HG02840 (cell line): ENCODE measurements at regions not wholly inside any gene's neighbourhood (a gene's known extent, or its start where the extent isn't known, plus 50 kb on each side); places are given as distances from the start of the nearest gene placed in this dataset.
"Not testable (repeated sequence)": the region's sequence is repeated elsewhere in the genome, so short reads cannot be mapped to it uniquely, and the experiment has no call there.

Source experiments
- ATAC-seq: cut with Tn5 transposase; IDR thresholded peaks from one replicate; pipeline ENCODE4 v1.9.1; 2021; ENCODE audit warnings: mild to moderate bottlenecking, moderate library complexity, moderate number of reproducible peaks; ENCODE audit not compliant: unreplicated experiment, low FRiP score

GRCh38 chr5:108696951-108697715 lies 50.6 kb upstream of the FER start:
- no peak for ATAC-seq

- no peak for ATAC-seq
Observed at GRCh38 chr5:108696407-108696806, 51.3 kb upstream of the FER start.

- no peak for ATAC-seq
Observed at GRCh38 chr5:108688485-108688884, 59.2 kb upstream of the FER start.

- ATAC-seq, result no peak
Observed at GRCh38 chr5:108687595-108688200, 60.0 kb upstream of the FER start.

DNA sequence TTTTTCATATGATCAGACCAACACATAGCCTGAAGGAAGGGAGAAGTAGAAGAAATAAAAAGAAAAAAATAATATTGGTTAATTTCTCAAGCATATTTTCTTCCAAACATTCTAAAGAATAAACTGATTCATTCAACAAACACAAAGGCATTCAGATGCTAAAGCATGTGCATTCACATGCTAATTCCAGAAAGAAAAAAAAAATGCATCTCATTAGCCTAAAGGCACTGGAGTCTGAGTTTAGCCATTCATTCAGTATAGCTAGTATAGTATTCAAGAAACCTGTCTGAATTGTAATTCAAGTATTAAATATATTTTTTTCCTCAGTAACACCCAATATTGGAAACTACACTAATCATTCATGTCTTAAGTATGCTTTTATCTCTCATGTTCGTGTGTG lies 61.0 kb upstream of the FER start:
- no peak for ATAC-seq

- not testable (repeated sequence) for ATAC-seq
Observed at GRCh38 chr5:108685448-108686216, 62.1 kb upstream of the FER start.

- peak; percentile 84 for ATAC-seq
Observed at GRCh38 chr5:108681079-108681921, 66.4 kb upstream of the FER start.

DNA sequence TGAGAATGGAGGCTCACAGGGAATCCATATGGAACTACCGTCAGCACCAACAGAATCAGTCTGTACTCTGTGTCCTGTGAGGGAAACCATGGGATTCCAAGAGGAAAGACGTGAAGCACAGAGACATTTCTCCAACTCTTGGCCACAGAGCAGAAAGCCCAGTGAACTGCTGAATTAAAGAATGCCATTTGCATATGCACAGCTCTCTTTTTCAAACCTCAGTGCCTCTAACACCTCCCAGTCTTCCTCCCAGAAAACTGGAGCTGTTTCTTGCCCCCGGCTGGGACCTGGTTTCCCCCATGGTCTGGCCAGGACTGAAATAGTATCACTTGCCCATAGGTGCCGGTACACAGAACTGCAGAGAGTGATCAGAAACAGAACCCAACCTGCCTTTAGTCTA lies 69.6 kb upstream of the FER start:
- ATAC-seq, result no peak

DNA sequence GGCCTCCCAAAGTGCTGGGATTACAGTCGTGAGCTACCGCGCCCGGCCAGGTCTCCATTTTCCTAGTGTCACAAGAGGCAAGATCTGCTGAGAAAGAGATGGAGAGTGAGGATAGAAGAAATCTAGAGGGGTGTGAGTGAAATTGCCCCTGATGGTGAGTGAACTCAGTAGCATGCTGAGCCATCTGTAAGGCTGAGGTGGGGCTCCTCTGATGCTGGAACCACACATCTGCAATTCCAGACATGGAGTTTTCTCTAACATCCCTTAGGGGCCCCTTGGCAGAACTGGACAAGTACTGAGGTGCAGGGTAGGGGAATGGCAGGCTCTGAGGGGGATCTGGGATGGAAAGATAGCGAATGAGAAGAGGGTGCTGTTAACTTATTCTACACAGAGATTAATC lies 72.0 kb upstream of the FER start:
- no peak for ATAC-seq

- ATAC-seq, result no peak
Observed at GRCh38 chr5:108672639-108673038, 75.1 kb upstream of the FER start.

- no peak for ATAC-seq
Observed at GRCh38 chr5:108670591-108671289, 77.0 kb upstream of the FER start.

- no peak for ATAC-seq
Observed at GRCh38 chr5:108669462-108669861, 78.2 kb upstream of the FER start.

DNA sequence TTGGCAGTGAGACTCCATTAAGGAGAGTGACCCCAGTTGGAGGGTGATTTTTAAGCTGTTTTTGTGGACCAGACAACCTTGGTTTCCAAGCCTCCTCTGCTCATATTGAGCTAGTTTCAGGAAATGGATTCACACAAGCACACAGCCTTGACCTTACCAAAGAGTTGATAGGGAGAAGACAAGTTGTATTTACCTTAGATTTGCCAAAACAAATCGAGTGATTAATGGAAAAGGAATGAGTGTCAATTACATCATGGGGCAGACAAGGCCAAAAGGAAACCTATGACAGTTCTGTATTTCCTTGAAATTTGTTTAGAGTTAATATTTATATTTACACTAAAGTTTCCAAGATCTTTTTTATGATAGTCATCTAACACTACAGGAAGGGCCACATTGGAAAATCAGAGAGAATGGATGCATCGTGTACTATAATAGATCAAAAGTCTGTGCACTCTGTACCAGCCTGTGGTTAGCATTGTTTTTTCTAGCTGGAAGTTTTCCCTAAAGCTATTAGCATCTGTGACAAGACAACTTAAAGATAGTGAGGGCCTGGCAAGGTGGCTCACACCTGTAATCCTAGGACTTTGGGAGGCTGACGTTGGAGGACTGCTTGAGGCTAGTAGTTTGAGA lies 86.0 kb upstream of the FER start:
- ATAC-seq, result no peak

DNA sequence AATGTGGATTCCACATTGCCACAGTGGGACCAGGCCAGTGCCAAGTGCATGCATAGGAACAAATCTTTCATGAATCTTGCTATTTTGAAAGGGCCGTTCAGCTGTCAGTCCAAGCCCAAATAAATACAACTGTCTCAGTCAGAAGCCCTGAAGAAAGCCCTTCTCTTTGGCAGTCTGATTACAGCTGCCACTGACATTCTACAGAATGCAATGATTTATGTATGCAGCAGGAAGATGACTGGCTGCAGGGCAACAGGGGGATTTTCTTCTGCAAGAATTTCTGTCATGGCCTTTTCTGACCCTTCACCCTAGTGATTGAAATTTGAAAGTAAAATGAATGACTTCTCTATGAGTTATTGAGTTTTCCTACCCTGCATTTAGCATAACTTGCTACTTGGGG lies 86.7 kb upstream of the FER start:
- no peak for ATAC-seq

GRCh38 chr5:108660291-108660690 lies 87.4 kb upstream of the FER start:
- ATAC-seq, result no peak

- ATAC-seq, result no peak
Observed at GRCh38 chr5:108659531-108659930, 88.2 kb upstream of the FER start.

DNA sequence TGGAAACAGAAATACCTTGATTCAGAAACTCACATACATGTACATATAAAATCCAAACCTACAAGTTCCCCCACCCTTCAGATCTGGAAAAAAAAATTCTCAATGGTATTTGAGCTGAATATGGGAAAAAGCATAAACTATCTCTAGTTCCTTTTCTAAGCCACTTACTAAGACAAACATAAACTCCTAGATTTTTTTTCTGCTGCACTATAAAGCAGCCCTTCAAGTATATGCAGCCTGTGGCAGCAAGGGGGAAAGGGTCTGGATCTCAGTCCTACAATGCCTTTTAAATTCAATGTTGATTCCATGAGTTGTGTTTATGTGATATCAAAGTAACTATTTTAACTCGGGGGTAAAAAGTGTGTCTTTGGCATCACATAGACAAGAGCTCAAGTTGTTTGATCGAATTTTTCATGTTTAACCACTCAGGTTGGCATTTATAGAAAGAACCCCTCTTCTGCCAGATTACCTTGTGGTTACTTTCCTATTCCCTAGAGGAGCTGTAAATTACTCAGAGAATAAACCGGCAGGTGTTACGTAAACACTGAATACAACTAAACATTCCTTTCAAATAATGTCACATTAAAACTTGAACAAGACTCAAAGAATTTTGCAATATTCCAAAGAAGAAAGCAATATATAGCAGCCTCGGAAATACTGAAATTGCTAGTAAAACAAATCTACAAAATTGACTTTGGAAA lies 91.8 kb upstream of the FER start:
- no peak for ATAC-seq

DNA sequence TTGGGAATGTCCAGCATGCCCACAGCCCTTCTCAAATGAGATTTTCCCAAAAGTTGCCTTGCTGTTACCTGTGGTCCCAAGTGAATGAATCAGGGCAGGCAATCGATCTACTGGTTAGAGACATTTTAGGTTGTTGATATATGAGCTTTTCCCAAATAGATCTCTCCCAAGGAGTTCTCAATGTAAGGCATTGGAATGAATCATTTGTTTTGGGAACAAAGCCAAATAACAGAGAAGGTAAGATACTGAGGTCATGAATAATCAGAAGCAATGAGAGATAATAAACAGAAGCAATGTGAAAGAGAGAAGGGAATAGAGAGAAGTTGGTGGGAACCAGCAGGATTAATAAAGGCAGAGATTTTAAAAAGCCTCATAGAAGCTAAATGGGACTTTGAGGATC lies 93.6 kb upstream of the FER start:
- no peak for ATAC-seq

GRCh38 chr5:108653201-108653600 lies 94.5 kb upstream of the FER start:
- ATAC-seq, result no peak
